ENCODE measurements at regions not wholly inside any gene's neighbourhood (a gene's known extent, or its start where the extent isn't known, plus 50 kb on each side); places are given as distances from the start of the nearest gene placed in this dataset.

- TF ChIP-seq POLR2A (IDR thresholded peaks at IDR 0.05; ENCODE audit: low read depth, low read length) = no peak
- no peak for TF ChIP-seq TAF1 (IDR thresholded peaks at IDR 0.05; ENCODE audit: borderline replicate concordance, low read depth, low read length)
- no peak for TF ChIP-seq POLR2AphosphoS5 (IDR thresholded peaks at IDR 0.05; ENCODE audit: low read depth, low read length)
These were observed 476.9 kb upstream of the SLIT2 start for GRCh38 chr4:19774690-19775256.
